Right lobe of liver (tissue), 6 donors: ENCODE measurements at regions not wholly inside any gene's neighbourhood (a gene's known extent, or its start where the extent isn't known, plus 50 kb on each side); places are given as distances from the start of the nearest gene placed in this dataset.
"Not testable (repeated sequence)": the region's sequence is repeated elsewhere in the genome, so short reads cannot be mapped to it uniquely, and the experiment has no call there.

Source experiments
- ATAC-seq, 4 donors: fragments of 200-7000 bp; cut with Tn5 transposase; one replicate each; pipeline ENCODE4 v1.9.1; 2020; ENCODE audit warnings: mild to moderate bottlenecking in 4 of 4, moderate library complexity in 4 of 4
- DNase-seq, 3 donors: peaks; one replicate each; pipeline ENCODE4 v3.0.0-alpha.2; 2020
- H3K27ac ChIP-seq, 3 donors: fragments of 200-600 bp; one replicate each; pipeline ENCODE4 v1.8.0; 2022
- H3K27me3 ChIP-seq, 2 donors: fragments of 200-600 bp; one replicate each; pipeline ENCODE4 v1.8.0; 2022
- H3K36me3 ChIP-seq, 4 donors: fragments of 200-600 bp; sonication (generic) in 1 of 4; one replicate each; pipeline versions ENCODE4 v1.5.1 to v1.8.0; 2017 to 2022; ENCODE audit warnings: control low read depth in 1 of 4
- H3K4me1 ChIP-seq, 4 donors: fragments of 200-600 bp; sonication (generic) in 1 of 4; one replicate each; pipeline versions ENCODE4 v1.5.1 to v1.8.0; 2017 to 2022; ENCODE audit warnings: control low read depth in 1 of 4
- H3K4me3 ChIP-seq, 3 donors: fragments of 200-600 bp; one replicate each; pipeline ENCODE4 v1.8.0; 2022
- H3K9me3 ChIP-seq, 4 donors: fragments of 200-600 bp; sonication (generic) in 1 of 4; one replicate each; pipeline versions ENCODE4 v1.5.1 to v1.8.0; 2017 to 2022; ENCODE audit warnings: control low read depth in 1 of 4
- CTCF ChIP-seq, 4 donors: fragments of 200-600 bp in 3 of 4; fragments of 450-650 bp in 1 of 4; IDR thresholded peaks; one replicate each; pipeline versions ENCODE4 v1.5.1 to v1.8.0; 2016 to 2022; ENCODE audit warnings: antibody characterized with exemption in 4 of 4, mild to moderate bottlenecking in 2 of 4
- POLR2A ChIP-seq: fragments of 450-650 bp; IDR thresholded peaks from one replicate; pipeline ENCODE4 v1.6.1; 2017; ENCODE audit warnings: antibody characterized with exemption, mild to moderate bottlenecking
- WGBS: methylation state at CpG from one replicate; pipeline ENCODE4 v1.1.6; 2018; ENCODE audit warnings: low coverage, low lambda C conversion rate; ENCODE audit not compliant: insufficient coverage; ENCODE audit errors: missing lambda C conversion rate; 5-methylcytosine and 5-hydroxymethylcytosine counted together
- intact Hi-C, 2 donors: fragments of 100-400 bp; cut with DNase I; formaldehyde crosslinking; loops; one replicate each; pipeline versions ENCODE4 v1.11.2 to v1.14.1; 2022
- donor health status: DM: no; HTN: yes; CAD: no.
- donor health status: DM: no; HTN: no; CAD: no.
- donor health status: DM: no; HTN: no; CAD: no.
- donor health status: DM: no; HTN: yes; CAD: no.
- donor health status: DM: no; HTN: yes; CAD: no.

- no peak overlapping the region for H3K27ac ChIP-seq
- no peak for ATAC-seq
- no peak for DNase-seq
- no peaks in the 10 kb centered on the region for H3K36me3 ChIP-seq
- no peak overlapping the region for H3K4me3 ChIP-seq
- no peaks in the 10 kb centered on the region for H3K27me3 ChIP-seq
- 66% methylated on average over 4 of the region's 4 CpGs for WGBS
- H3K9me3 ChIP-seq, result no peaks in the 10 kb centered on the region
- intact Hi-C loops, result no loop called here
- TF ChIP-seq CTCF (IDR thresholded peaks at IDR 0.05) (no peak), POLR2A (no peak)
- no peaks in the 10 kb centered on the region for H3K4me1 ChIP-seq
Measured at GRCh38 chr16:63655846-63656245, 1466.0 kb downstream of the CDH11 start.

GRCh38 chr16:63653044-63653839 is 1468.6 kb downstream of the CDH11 start:
- no peak overlapping the region for H3K4me3 ChIP-seq
- no peaks in the 10 kb centered on the region for H3K36me3 ChIP-seq
- H3K27ac ChIP-seq, result no peak overlapping the region
- WGBS, result 40% methylated on average over 6 of the region's 6 CpGs
- no peaks in the 10 kb centered on the region for H3K4me1 ChIP-seq
- DNase-seq (no peak), ATAC-seq (no peak)
- no peaks in the 10 kb centered on the region for H3K27me3 ChIP-seq
- intact Hi-C loops, result no loop called here
- no peaks in the 10 kb centered on the region for H3K9me3 ChIP-seq
- no peak for TF ChIP-seq POLR2A

GRCh38 chr16:63652091-63652490 is 1469.8 kb downstream of the CDH11 start:
- no peak overlapping the region for H3K27ac ChIP-seq
- H3K9me3 ChIP-seq, result no peaks in the 10 kb centered on the region
- H3K4me3 ChIP-seq, result no peak overlapping the region
- intact Hi-C loops, result no loop called here
- H3K27me3 ChIP-seq, result no peaks in the 10 kb centered on the region
- DNase-seq (no peak), ATAC-seq (no peak)
- 58% methylated on average over 1 of the region's 1 CpG for WGBS
- H3K36me3 ChIP-seq, result no peaks in the 10 kb centered on the region
- TF ChIP-seq CTCF (IDR thresholded peaks at IDR 0.05), result no peak
- TF ChIP-seq POLR2A, result no peak
- H3K4me1 ChIP-seq, result no peaks in the 10 kb centered on the region

GRCh38 chr16:63650550-63650949 is 1471.3 kb downstream of the CDH11 start:
- Histone ChIP-seq H3K27ac (no peak overlapping the region), H3K27me3 (no peaks in the 10 kb centered on the region), H3K4me1 (no peaks in the 10 kb centered on the region), H3K9me3 (no peaks in the 10 kb centered on the region), H3K4me3 (no peak overlapping the region), H3K36me3 (no peaks in the 10 kb centered on the region)
- 80% methylated on average over 4 of the region's 4 CpGs for WGBS
- intact Hi-C loops, result no loop called here
- no peak for ATAC-seq
- TF ChIP-seq POLR2A (no peak), CTCF (IDR thresholded peaks at IDR 0.05) (no peak)
- DNase-seq, result no peak

- H3K4me1 ChIP-seq, H3K27ac ChIP-seq, H3K36me3 ChIP-seq, H3K9me3 ChIP-seq, intact Hi-C loops, ATAC-seq, DNase-seq, H3K27me3 ChIP-seq, H3K4me3 ChIP-seq: not testable (repeated sequence)
- 62% methylated on average over 6 of the region's 10 CpGs for whole genome bisulfite sequencing
Measured at GRCh38 chr16:63633706-63634445, 1488.0 kb downstream of the CDH11 start.
